SK-N-SH (cell line): ENCODE measurements at regions not wholly inside any gene's neighbourhood (a gene's known extent, or its start where the extent isn't known, plus 50 kb on each side); places are given as distances from the start of the nearest gene placed in this dataset.

Source experiments
- CHD2 ChIP-seq: fragments of 150-350 bp; IDR thresholded peaks from 2 replicates; pipeline ENCODE4 v1.6.1; 2018; ENCODE audit warnings: low read length; ENCODE audit not compliant: partially characterized antibody
- CTCF ChIP-seq: fragments of 200-600 bp; sonication (generic); IDR thresholded peaks from 2 replicates; pipeline ENCODE4 v1.6.1; 2017; ENCODE audit warnings: antibody characterized with exemption, mild to moderate bottlenecking, moderate library complexity
- EP300 ChIP-seq, 2 experiments: IDR thresholded peaks; 2 replicates each; pipeline versions ENCODE4 v1.4.0 to v1.6.1; 2012; ENCODE audit warnings: borderline replicate concordance in 1 of 2, low read depth in 1 of 2, low read length in 1 of 2
- EZH2phosphoT487 ChIP-seq: fragments of 200-600 bp; sonication (generic); IDR thresholded peaks from 2 replicates; pipeline ENCODE4 v1.6.1; 2017; ENCODE audit warnings: low read depth, mixed run types, mild to moderate bottlenecking, antibody characterized with exemption, moderate library complexity, borderline replicate concordance
- NFIC ChIP-seq: IDR thresholded peaks from 2 replicates; pipeline ENCODE4 v1.4.0; 2012; ENCODE audit warnings: borderline replicate concordance
- RCOR1 ChIP-seq: fragments of 150-350 bp; IDR thresholded peaks from 2 replicates; pipeline ENCODE4 v1.6.1; 2017; ENCODE audit warnings: antibody characterized with exemption, low read length
- RXRA ChIP-seq: IDR thresholded peaks from 2 replicates; pipeline ENCODE4 v1.4.0; 2012; ENCODE audit warnings: low read depth, mild to moderate bottlenecking, borderline replicate concordance
- SIN3A ChIP-seq: IDR thresholded peaks from 2 replicates; pipeline ENCODE4 v1.6.1; 2012; ENCODE audit warnings: low read depth, mild to moderate bottlenecking, low read length, moderate library complexity, borderline replicate concordance
- TAF1 ChIP-seq: IDR thresholded peaks from 2 replicates; pipeline ENCODE4 v1.6.1; 2012; ENCODE audit warnings: low read depth, mild to moderate bottlenecking, low read length, moderate library complexity, borderline replicate concordance
- YY1 ChIP-seq: IDR thresholded peaks from 2 replicates; pipeline ENCODE4 v1.4.0; 2012; ENCODE audit warnings: low read depth, mild to moderate bottlenecking
- ZBTB33 ChIP-seq: IDR thresholded peaks from 2 replicates; pipeline ENCODE4 v1.4.0; 2012; ENCODE audit warnings: low read depth, borderline replicate concordance

- TF ChIP-seq YY1: no peak
- no peak for TF ChIP-seq CTCF
- TF ChIP-seq CHD2: no peak
- TF ChIP-seq SIN3A: no peak
- no peak for TF ChIP-seq EZH2phosphoT487
- no peak for TF ChIP-seq NFIC
- no peak for TF ChIP-seq RXRA
- no peak for TF ChIP-seq TAF1
- no peak for TF ChIP-seq RCOR1
- no peak for TF ChIP-seq ZBTB33
- no peak for TF ChIP-seq EP300 (IDR thresholded peaks at IDR 0.05; ENCODE audit: borderline replicate concordance in 1 of 2, low read depth in 1 of 2, low read length in 1 of 2)
Observed at GRCh38 chr2:147083664-147084063, 761.2 kb upstream of the ACVR2A start.
